ENCODE measurements at regions not wholly inside any gene's neighbourhood (a gene's known extent, or its start where the extent isn't known, plus 50 kb on each side); places are given as distances from the start of the nearest gene placed in this dataset.

- WGBS, 2 donors (ENCODE audit: low coverage in 1 of 2), result 40 to 50% methylated on average over 1 of the region's 1 CpG
- H3K36me3 ChIP-seq, result no peaks in the 10 kb centered on the region
- no peak for DNase-seq
- no peaks in the 10 kb centered on the region for H3K27me3 ChIP-seq
- H3K27ac ChIP-seq, result no peak overlapping the region
- intact Hi-C loops (cut with DNase I; ENCODE audit: low total_unique reads) (no loop called here), in situ Hi-C loops (cut with MboI; ENCODE audit: low pct_ligation_motif_present in 1 of 4, low pct_unique_long_range_greater_than_20kb in 1 of 4, low sequenced_read_pairs in 3 of 4) (no loop called here)
- H3K9me3 ChIP-seq, result no peaks in the 10 kb centered on the region
- no peak overlapping the region for H3K4me3 ChIP-seq
- TF ChIP-seq POLR2A (IDR thresholded peaks at IDR 0.05) (no peak), CTCF (IDR thresholded peaks at IDR 0.05) (no peak), POLR2AphosphoS5 (IDR thresholded peaks at IDR 0.05) (no peak), EP300 (IDR thresholded peaks at IDR 0.05; ENCODE audit: low read depth) (no peak)
- no peaks in the 10 kb centered on the region for H3K4me1 ChIP-seq
Measured at GRCh38 chr2:155070489-155070888, 372.0 kb downstream of the KCNJ3 start.

GRCh38 chr2:155062922-155063258 is 364.4 kb downstream of the KCNJ3 start:
- no peaks in the 10 kb centered on the region for H3K36me3 ChIP-seq
- no peak overlapping the region for H3K27ac ChIP-seq
- H3K9me3 ChIP-seq, result no peaks in the 10 kb centered on the region
- WGBS, 2 donors (ENCODE audit: low coverage in 1 of 2), result 83 to 100% methylated on average over 1 of the region's 1 CpG
- no peaks in the 10 kb centered on the region for H3K27me3 ChIP-seq
- intact Hi-C loops (cut with DNase I; ENCODE audit: low total_unique reads) (no loop called here), in situ Hi-C loops (cut with MboI; ENCODE audit: low pct_ligation_motif_present in 1 of 4, low pct_unique_long_range_greater_than_20kb in 1 of 4, low sequenced_read_pairs in 3 of 4) (no loop called here)
- no peak for DNase-seq
- H3K4me3 ChIP-seq, result no peak overlapping the region
- TF ChIP-seq POLR2AphosphoS5 (IDR thresholded peaks at IDR 0.05) (no peak), EP300 (IDR thresholded peaks at IDR 0.05; ENCODE audit: low read depth) (no peak), POLR2A (IDR thresholded peaks at IDR 0.05) (no peak), CTCF (IDR thresholded peaks at IDR 0.05) (no peak)
- no peaks in the 10 kb centered on the region for H3K4me1 ChIP-seq

- no peak for DNase-seq
- no peaks in the 10 kb centered on the region for H3K27me3 ChIP-seq
- H3K9me3 ChIP-seq, result no peaks in the 10 kb centered on the region
- no peaks in the 10 kb centered on the region for H3K36me3 ChIP-seq
- WGBS, 2 donors (ENCODE audit: low coverage in 1 of 2), result 76 to 82% methylated on average over 2 of the region's 2 CpGs
- H3K27ac ChIP-seq, result no peak overlapping the region
- H3K4me1 ChIP-seq, result no peaks in the 10 kb centered on the region
- intact Hi-C loops (cut with DNase I; ENCODE audit: low total_unique reads) (no loop called here), in situ Hi-C loops (cut with MboI; ENCODE audit: low pct_ligation_motif_present in 1 of 4, low pct_unique_long_range_greater_than_20kb in 1 of 4, low sequenced_read_pairs in 3 of 4) (no loop called here)
- no peak overlapping the region for H3K4me3 ChIP-seq
- TF ChIP-seq POLR2A (IDR thresholded peaks at IDR 0.05) (no peak), POLR2AphosphoS5 (IDR thresholded peaks at IDR 0.05) (no peak), EP300 (IDR thresholded peaks at IDR 0.05; ENCODE audit: low read depth) (no peak), CTCF (IDR thresholded peaks at IDR 0.05) (no peak)
Measured at GRCh38 chr2:155062250-155062921, 363.9 kb downstream of the KCNJ3 start.

GRCh38 chr2:155060896-155061295 is 362.4 kb downstream of the KCNJ3 start:
- Histone ChIP-seq H3K27me3 (no peaks in the 10 kb centered on the region), H3K4me1 (no peaks in the 10 kb centered on the region), H3K36me3 (no peaks in the 10 kb centered on the region), H3K4me3 (no peak overlapping the region), H3K27ac (no peak overlapping the region), H3K9me3 (no peaks in the 10 kb centered on the region)
- no peak for DNase-seq
- intact Hi-C loops (cut with DNase I; ENCODE audit: low total_unique reads) (no loop called here), in situ Hi-C loops (cut with MboI; ENCODE audit: low pct_ligation_motif_present in 1 of 4, low pct_unique_long_range_greater_than_20kb in 1 of 4, low sequenced_read_pairs in 3 of 4) (no loop called here)
- 71 to 80% methylated on average over 1 of the region's 1 CpG for WGBS, 2 donors (ENCODE audit: low coverage in 1 of 2)
- TF ChIP-seq POLR2A (IDR thresholded peaks at IDR 0.05) (no peak), EP300 (IDR thresholded peaks at IDR 0.05; ENCODE audit: low read depth) (no peak), CTCF (IDR thresholded peaks at IDR 0.05) (no peak), POLR2AphosphoS5 (IDR thresholded peaks at IDR 0.05) (no peak)
